ENCODE measurements at regions not wholly inside any gene's neighbourhood (a gene's known extent, or its start where the extent isn't known, plus 50 kb on each side); places are given as distances from the start of the nearest gene placed in this dataset.

DNA sequence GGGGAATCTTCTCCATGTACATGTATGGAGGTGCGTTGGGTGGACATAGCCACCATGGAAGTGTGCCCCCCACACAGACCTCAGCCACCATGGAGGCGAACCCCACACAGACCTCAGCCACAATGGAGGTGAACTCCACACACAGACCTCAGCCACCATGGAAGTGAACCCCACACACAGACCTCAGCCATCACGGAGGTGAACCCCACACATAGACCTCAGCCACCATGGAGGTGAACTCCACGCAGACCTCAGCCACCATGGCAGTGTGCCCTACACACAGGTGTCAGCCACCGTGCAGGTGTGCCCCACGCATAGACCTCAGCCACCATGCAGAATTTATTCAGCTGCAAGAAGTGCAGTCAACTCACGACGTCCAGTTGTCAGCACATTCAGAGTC, 339.7 kb downstream of the ACTR3B start:
- H3K27me3 ChIP-seq (ENCODE audit: control insufficient read depth, insufficient read depth, low read length) = no peaks in the 10 kb centered on the region
- no peaks in the 10 kb centered on the region for H3K36me3 ChIP-seq (ENCODE audit: control insufficient read depth, insufficient read depth, low read length)
- no peak for DNase-seq (ENCODE audit: low read depth)
- TF ChIP-seq, protein P1, sequence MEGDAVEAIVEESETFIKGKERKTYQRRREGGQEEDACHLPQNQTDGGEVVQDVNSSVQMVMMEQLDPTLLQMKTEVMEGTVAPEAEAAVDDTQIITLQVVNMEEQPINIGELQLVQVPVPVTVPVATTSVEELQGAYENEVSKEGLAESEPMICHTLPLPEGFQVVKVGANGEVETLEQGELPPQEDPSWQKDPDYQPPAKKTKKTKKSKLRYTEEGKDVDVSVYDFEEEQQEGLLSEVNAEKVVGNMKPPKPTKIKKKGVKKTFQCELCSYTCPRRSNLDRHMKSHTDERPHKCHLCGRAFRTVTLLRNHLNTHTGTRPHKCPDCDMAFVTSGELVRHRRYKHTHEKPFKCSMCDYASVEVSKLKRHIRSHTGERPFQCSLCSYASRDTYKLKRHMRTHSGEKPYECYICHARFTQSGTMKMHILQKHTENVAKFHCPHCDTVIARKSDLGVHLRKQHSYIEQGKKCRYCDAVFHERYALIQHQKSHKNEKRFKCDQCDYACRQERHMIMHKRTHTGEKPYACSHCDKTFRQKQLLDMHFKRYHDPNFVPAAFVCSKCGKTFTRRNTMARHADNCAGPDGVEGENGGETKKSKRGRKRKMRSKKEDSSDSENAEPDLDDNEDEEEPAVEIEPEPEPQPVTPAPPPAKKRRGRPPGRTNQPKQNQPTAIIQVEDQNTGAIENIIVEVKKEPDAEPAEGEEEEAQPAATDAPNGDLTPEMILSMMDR (IDR thresholded peaks at IDR 0.05; ENCODE audit: insufficient read depth, low read depth, low read length) = no peak
- ChIA-PET CTCF (no interaction called here), POLR2A (no interaction called here)
- no peak overlapping the region for H3K4me3 ChIP-seq (ENCODE audit: low read depth, low read length)

DNA sequence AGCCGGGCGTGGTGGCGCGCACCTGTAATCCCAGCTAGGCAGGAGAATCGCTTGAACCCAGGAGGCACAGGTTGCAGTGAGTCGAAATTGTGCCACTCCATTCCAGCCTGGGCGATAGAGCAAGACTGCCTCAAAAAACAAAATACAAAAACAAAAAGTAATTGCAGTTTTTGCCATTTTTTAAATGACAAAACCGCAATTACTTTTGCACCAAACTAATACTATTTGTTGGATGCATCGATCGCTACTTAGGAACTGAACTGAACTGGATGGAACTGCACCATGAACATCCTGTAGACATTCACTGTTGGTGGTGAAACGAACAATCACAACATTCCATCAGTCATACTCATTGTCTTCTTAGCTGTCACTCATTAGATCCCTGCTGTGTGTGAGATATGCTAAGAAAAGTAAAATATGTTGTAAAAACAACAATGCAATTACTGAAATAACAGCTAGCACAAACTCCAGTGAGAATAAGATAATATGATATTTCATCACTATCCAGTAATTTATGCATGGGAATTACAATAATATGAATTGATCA, 341.2 kb downstream of the ACTR3B start:
- TF ChIP-seq, protein P1 (IDR thresholded peaks at IDR 0.05; ENCODE audit: insufficient read depth, low read depth, low read length) = no peak
- no peaks in the 10 kb centered on the region for H3K27me3 ChIP-seq (ENCODE audit: control insufficient read depth, insufficient read depth, low read length)
- no peaks in the 10 kb centered on the region for H3K36me3 ChIP-seq (ENCODE audit: control insufficient read depth, insufficient read depth, low read length)
- no peak overlapping the region for H3K4me3 ChIP-seq (ENCODE audit: low read depth, low read length)
- DNase-seq (ENCODE audit: low read depth) = no peak
- POLR2A ChIA-PET = no interaction called here
- CTCF ChIA-PET = no interaction called here

DNA sequence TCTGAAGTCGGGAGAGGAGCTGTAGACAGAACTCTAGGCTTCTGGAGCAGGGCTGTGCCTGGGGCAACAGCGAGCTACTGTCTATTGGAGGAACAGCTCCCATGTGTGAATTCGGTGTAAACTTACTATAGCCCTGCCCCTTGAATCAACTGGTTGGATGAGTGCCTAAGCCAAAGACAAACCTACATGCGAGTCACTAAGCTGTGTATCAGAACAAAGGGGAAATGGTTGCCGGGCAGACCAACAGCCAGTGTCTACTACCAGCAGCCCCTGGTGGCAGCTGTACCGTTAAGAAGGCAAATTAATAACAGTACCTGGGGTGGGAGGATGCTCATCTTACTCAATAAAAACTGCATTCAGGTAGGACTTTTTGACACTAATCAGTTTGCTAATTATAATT, 343.6 kb downstream of the ACTR3B start:
- DNase-seq (ENCODE audit: low read depth) = no peak
- H3K36me3 ChIP-seq (ENCODE audit: control insufficient read depth, insufficient read depth, low read length) = no peaks in the 10 kb centered on the region
- no peak overlapping the region for H3K4me3 ChIP-seq (ENCODE audit: low read depth, low read length)
- no peaks in the 10 kb centered on the region for H3K27me3 ChIP-seq (ENCODE audit: control insufficient read depth, insufficient read depth, low read length)
- TF ChIP-seq, protein P1 (IDR thresholded peaks at IDR 0.05; ENCODE audit: insufficient read depth, low read depth, low read length) = no peak
- ChIA-PET POLR2A (no interaction called here), CTCF (no interaction called here)

DNA sequence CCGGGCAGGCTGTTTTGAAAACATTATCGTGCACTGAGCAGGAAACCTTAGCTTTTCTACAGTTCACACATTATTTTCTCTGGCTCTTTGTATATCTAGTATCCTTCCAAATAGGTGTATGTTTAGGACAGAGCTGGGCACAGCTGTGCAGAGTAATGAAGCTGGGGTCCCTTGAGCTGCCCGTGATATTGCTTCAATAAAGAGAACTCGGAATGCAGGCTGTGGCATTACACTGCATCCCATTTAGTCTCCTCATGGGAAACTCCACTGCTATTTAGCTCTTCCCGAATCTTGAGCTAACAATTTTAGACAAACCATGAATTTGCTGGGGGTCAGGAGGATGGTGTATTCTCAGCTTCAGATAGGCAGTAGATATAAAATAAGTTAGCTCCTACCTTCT, 348.3 kb downstream of the ACTR3B start:
- ChIA-PET CTCF (no interaction called here), POLR2A (no interaction called here)
- TF ChIP-seq, protein P1 (IDR thresholded peaks at IDR 0.05; ENCODE audit: insufficient read depth, low read depth, low read length) = no peak
- DNase-seq (ENCODE audit: low read depth) = no peak
- Histone ChIP-seq H3K36me3 (ENCODE audit: control insufficient read depth, insufficient read depth, low read length) (no peaks in the 10 kb centered on the region), H3K4me3 (ENCODE audit: low read depth, low read length) (no peak overlapping the region), H3K27me3 (ENCODE audit: control insufficient read depth, insufficient read depth, low read length) (no peaks in the 10 kb centered on the region)

DNA sequence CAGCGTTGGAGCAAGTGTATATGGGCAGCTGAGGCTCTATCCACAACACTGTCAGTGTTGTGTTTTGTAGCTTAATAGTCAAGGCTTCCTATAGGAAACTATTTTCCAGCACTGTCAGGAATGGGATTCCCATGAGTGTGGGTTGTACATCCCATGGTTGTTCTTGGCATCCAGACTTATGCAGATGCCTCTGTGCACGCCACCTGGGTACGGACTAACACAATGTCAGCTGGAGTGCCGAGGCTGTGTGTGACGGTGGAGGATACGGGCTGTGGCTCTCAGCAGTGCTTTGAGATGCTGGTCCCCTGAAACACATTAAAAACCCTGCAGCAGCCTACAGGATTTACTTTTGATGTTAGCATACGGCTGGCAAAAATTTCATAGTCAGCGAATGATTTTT, 350.0 kb downstream of the ACTR3B start:
- TF ChIP-seq, protein P1 (IDR thresholded peaks at IDR 0.05; ENCODE audit: insufficient read depth, low read depth, low read length) = no peak
- POLR2A ChIA-PET = no interaction called here
- Histone ChIP-seq H3K4me3 (ENCODE audit: low read depth, low read length) (no peak overlapping the region), H3K27me3 (ENCODE audit: control insufficient read depth, insufficient read depth, low read length) (no peaks in the 10 kb centered on the region), H3K36me3 (ENCODE audit: control insufficient read depth, insufficient read depth, low read length) (no peaks in the 10 kb centered on the region)
- CTCF ChIA-PET = no interaction called here
- no peak for DNase-seq (ENCODE audit: low read depth)

All from BJ (cell line).